Coronary artery (tissue), 2 donors: ENCODE measurements at regions not wholly inside any gene's neighbourhood (a gene's known extent, or its start where the extent isn't known, plus 50 kb on each side); places are given as distances from the start of the nearest gene placed in this dataset.

Experiments used
- DNase-seq: peaks from one replicate; pipeline ENCODE4 v3.0.0-alpha.2; 2017; ENCODE audit warnings: low spot score
- H3K27ac ChIP-seq, 2 donors: fragments of 200-600 bp; sonication (generic); one replicate each; pipeline ENCODE4 v1.5.1; 2016 to 2019
- H3K4me3 ChIP-seq: fragments of 200-600 bp; sonication (generic); 2 replicates; pipeline ENCODE4 v1.5.1; 2016; ENCODE audit warnings: mild to moderate bottlenecking, moderate library complexity
- TF ChIP-seq, protein P1 (sequence below): fragments of 200-600 bp; sonication (generic); IDR thresholded peaks from one replicate; pipeline ENCODE4 v1.5.1; 2019; ENCODE audit warnings: antibody characterized with exemption

DNA sequence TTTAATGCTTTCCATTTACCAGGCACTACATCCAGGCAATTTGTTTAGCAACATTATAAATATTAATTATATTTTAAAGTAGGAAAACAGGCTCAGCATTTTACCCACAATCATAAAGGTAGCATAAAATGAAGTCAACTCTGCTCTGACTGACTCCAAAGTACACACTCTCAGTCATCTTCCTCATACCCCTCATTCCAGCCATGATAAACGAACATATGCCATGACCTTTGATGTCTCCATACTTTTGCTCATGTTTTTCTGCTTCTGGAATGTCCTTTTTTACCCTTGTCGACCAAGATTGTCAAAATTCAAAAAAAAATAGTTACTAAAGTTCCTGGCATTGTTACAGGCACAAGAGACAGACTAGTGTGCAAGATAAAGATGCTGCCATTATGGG lies 77.7 kb upstream of the SOX6 start:
- Histone ChIP-seq H3K4me3 (no peak overlapping the region), H3K27ac (no peak overlapping the region)
- TF ChIP-seq, protein P1, sequence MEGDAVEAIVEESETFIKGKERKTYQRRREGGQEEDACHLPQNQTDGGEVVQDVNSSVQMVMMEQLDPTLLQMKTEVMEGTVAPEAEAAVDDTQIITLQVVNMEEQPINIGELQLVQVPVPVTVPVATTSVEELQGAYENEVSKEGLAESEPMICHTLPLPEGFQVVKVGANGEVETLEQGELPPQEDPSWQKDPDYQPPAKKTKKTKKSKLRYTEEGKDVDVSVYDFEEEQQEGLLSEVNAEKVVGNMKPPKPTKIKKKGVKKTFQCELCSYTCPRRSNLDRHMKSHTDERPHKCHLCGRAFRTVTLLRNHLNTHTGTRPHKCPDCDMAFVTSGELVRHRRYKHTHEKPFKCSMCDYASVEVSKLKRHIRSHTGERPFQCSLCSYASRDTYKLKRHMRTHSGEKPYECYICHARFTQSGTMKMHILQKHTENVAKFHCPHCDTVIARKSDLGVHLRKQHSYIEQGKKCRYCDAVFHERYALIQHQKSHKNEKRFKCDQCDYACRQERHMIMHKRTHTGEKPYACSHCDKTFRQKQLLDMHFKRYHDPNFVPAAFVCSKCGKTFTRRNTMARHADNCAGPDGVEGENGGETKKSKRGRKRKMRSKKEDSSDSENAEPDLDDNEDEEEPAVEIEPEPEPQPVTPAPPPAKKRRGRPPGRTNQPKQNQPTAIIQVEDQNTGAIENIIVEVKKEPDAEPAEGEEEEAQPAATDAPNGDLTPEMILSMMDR: no peak
- no peak for DNase-seq

DNA sequence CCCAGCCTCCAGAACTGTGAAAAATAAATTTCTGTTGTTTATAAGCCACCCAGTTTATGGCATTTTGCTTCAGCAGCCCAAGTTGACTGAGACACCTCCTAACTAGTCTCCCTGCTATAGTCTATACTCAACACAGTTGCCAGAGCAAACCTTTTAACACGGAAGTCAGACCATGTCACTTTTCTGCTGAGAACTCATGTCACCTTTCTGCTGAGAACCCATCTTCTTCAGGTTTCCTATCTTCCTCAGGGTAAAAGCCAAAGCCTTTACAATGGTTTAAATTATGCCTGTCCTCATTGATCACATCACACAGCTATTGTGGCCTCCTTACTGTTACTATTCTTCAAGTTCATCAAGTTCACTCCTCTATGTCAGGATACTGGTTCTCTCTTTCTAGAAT lies 74.3 kb upstream of the SOX6 start:
- TF ChIP-seq, protein P1: no peak
- DNase-seq: no peak
- Histone ChIP-seq H3K4me3 (no peak overlapping the region), H3K27ac (no peak overlapping the region)

DNA sequence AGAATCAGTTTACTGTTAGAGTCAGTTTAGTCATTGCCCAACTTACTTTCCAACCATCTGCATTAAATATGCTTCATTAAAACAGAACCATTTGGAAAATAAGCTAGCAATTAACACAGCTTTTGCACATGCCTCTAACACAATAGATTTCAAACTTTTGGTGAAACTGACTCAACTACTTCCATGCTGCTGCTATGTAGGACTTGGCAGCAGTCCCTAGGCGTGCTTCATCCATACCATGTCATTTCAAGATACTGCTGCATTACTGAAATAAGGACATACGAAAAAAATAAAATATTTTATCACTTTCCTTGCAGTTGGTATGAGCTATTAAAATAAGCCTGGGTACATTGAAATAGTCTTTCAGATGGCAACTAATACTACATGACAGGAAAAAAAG lies 65.5 kb upstream of the SOX6 start:
- no peak overlapping the region for H3K27ac ChIP-seq
- TF ChIP-seq, protein P1: no peak
- no peak overlapping the region for H3K4me3 ChIP-seq
- no peak for DNase-seq

DNA sequence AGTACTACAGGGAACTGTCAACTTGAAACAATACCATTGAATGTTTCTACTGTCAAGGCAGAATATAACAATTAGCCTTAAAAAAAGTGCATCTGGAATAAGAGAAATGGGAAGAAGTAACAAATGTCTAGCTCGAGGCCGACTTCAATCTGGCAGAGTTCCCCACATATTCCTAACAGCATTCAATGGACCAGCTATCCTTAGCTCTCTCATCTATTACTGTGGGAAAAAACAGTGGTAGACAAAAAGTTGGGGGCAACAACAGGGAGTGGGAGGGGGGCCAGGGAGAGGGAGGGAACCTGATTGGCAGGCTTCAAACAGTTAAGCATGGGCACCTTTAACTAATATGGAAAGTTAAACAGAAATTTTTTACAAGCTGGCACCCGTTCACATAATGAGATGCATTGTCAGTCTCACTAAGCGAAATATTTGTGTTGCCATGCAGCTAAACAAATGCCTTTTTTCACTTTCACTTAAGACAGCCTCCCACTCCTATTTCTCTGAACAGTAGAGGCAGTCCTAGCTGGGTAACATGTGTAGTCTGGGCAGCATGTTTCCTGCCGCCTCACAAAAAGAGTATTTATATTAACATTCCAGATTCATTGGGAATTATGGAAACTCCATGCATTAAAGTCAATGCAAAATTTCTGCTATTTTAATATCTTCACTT lies 62.2 kb upstream of the SOX6 start:
- DNase-seq: no peak
- Histone ChIP-seq H3K4me3 (peak overlapping the region; percentile 39), H3K27ac (no peak overlapping the region)
- TF ChIP-seq, protein P1: no peak

DNA sequence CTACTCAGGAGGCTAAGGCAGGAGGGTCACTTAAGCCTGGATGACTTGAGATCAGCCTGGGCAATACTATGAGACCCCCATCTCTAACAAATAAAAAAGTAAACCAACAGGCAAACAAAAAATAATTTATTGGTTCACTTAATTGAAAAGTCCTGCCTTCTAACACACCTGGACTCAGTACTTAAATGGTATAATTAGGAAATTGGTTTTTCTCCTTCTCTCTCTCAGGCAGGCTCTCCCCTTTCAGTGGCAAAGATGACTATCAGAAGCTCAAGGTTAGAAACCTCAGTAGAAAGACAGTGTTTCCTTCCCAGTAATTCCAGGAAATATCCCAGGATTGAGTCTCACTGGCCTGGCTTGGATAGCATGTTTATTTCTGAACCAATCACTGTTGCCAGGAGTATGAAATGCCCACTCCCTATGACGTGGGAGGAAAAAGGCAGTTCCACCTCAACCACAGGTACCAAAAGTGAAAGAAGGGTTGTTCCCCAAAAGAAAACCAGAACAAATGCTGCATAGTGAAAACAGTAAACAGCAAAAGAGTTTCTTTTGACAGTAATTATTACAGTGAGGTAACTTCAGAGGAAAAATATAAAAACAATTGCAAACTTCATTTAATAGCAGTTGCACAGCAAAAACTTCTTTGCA lies 56.3 kb upstream of the SOX6 start:
- no peak overlapping the region for H3K4me3 ChIP-seq
- DNase-seq: no peak
- no peak overlapping the region for H3K27ac ChIP-seq
- TF ChIP-seq, protein P1: no peak

DNA sequence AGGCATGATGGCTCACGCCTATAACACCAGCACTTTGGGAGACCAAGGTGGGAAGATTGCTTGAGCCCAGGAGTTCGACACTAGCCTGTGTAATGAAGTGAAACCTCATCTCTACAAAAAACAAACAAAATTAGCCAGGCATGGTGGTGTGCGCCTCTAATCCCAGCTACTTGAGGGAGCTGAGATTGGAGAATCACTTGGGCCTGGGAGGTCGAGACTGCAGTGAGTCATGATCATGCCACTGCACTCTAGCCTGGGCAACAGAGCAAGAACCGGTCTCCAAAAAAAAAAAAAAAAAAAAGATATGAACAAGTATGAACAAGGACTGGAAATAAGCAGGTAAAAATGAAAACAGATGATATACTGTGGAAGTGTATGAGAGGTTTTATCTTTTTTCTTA lies 54.1 kb upstream of the SOX6 start:
- H3K27ac ChIP-seq: no peak overlapping the region
- no peak overlapping the region for H3K4me3 ChIP-seq
- TF ChIP-seq, protein P1: no peak
- DNase-seq: no peak

GRCh38 chr11:16408619-16409018 lies 52.3 kb upstream of the SOX6 start:
- no peak overlapping the region for H3K4me3 ChIP-seq
- TF ChIP-seq, protein P1: no peak
- no peak overlapping the region for H3K27ac ChIP-seq
- DNase-seq: no peak
